ENCODE measurements at regions not wholly inside any gene's neighbourhood (a gene's known extent, or its start where the extent isn't known, plus 50 kb on each side); places are given as distances from the start of the nearest gene placed in this dataset.

- no peaks in the 10 kb centered on the region for H3K27me3 ChIP-seq (ENCODE audit: low read length)
- TF ChIP-seq EZH2phosphoT487 (IDR thresholded peaks at IDR 0.05; ENCODE audit: borderline replicate concordance, low read length) (no peak), CTCF (conservative IDR thresholded peaks at IDR 0.05; ENCODE audit: low read depth, low read length) (no peak), EZH2 (IDR thresholded peaks at IDR 0.05; ENCODE audit: low read length, unreplicated experiment) (no peak)
- intact Hi-C loops (cut with micrococcal nuclease): no loop called here
- no peaks in the 10 kb centered on the region for H3K4me1 ChIP-seq (ENCODE audit: insufficient read depth, low read length)
- no TSS peak for BruUV-seq (replicated peaks)
- H4K20me1 ChIP-seq (ENCODE audit: low read length): no peaks in the 10 kb centered on the region
- no peak overlapping the region for H2AFZ ChIP-seq (ENCODE audit: low read length)
- H3F3A ChIP-seq (ENCODE audit: low read length, unreplicated experiment): no peaks in the 10 kb centered on the region
- H3K4me2 ChIP-seq (ENCODE audit: low read length): no peak overlapping the region
- ATAC-seq: no peak
- DNase-seq: no peak
- no peak overlapping the region for H3K27ac ChIP-seq (ENCODE audit: low read length)
- H3K9me3 ChIP-seq (ENCODE audit: low read length): no peaks in the 10 kb centered on the region
- POLR2A ChIA-PET (ENCODE audit: unreplicated experiment): no interaction called here
- no peaks in the 10 kb centered on the region for H3K9me2 ChIP-seq (replicated peaks; ENCODE audit: low read length)
- no peak overlapping the region for H3K4me3 ChIP-seq (ENCODE audit: low read length)
- CTCF ChIA-PET: no interaction called here
- no peak overlapping the region for H3K9ac ChIP-seq (ENCODE audit: low read length)
- no peaks in the 10 kb centered on the region for H3K36me3 ChIP-seq (ENCODE audit: low read depth, low read length)
- H3K79me2 ChIP-seq (ENCODE audit: low read length): no peaks in the 10 kb centered on the region
Measured at GRCh38 chr6:79394690-79395089, 142.5 kb downstream of the LCA5 start.

- no peak for TF ChIP-seq CTCF (conservative IDR thresholded peaks at IDR 0.05; ENCODE audit: low read depth, low read length)
- no peak for TF ChIP-seq EZH2phosphoT487 (IDR thresholded peaks at IDR 0.05; ENCODE audit: borderline replicate concordance, low read length)
- TF ChIP-seq EZH2 (IDR thresholded peaks at IDR 0.05; ENCODE audit: low read length, unreplicated experiment): no peak
- Histone ChIP-seq H3K9me2 (replicated peaks; ENCODE audit: low read length) (no peaks in the 10 kb centered on the region), H3K4me1 (ENCODE audit: insufficient read depth, low read length) (no peaks in the 10 kb centered on the region), H4K20me1 (ENCODE audit: low read length) (no peaks in the 10 kb centered on the region), H2AFZ (ENCODE audit: low read length) (0 out of 2 replicates have a peak overlapping the region, but pooled peaks have one; percentile 34), H3K4me2 (ENCODE audit: low read length) (no peak overlapping the region), H3K36me3 (ENCODE audit: low read depth, low read length) (no peaks in the 10 kb centered on the region), H3K27me3 (ENCODE audit: low read length) (no peaks in the 10 kb centered on the region), H3K79me2 (ENCODE audit: low read length) (no peaks in the 10 kb centered on the region), H3K9me3 (ENCODE audit: low read length) (no peaks in the 10 kb centered on the region), H3F3A (ENCODE audit: low read length, unreplicated experiment) (no peaks in the 10 kb centered on the region), H3K9ac (ENCODE audit: low read length) (no peak overlapping the region), H3K27ac (ENCODE audit: low read length) (no peak overlapping the region), H3K4me3 (ENCODE audit: low read length) (no peak overlapping the region)
- ChIA-PET CTCF (no interaction called here), POLR2A (ENCODE audit: unreplicated experiment) (no interaction called here)
- DNase-seq (no peak), ATAC-seq (no peak)
- BruUV-seq (replicated peaks): no TSS peak
- intact Hi-C loops (cut with micrococcal nuclease): no loop called here
Measured at GRCh38 chr6:79392094-79392493, 145.1 kb downstream of the LCA5 start.

GRCh38 chr6:79391480-79391879 is 145.8 kb downstream of the LCA5 start:
- intact Hi-C loops (cut with micrococcal nuclease): no loop called here
- ATAC-seq (no peak), DNase-seq (no peak)
- Histone ChIP-seq H3K27me3 (ENCODE audit: low read length) (no peaks in the 10 kb centered on the region), H4K20me1 (ENCODE audit: low read length) (no peaks in the 10 kb centered on the region), H3K4me1 (ENCODE audit: insufficient read depth, low read length) (peaks cover 5% of the 10 kb centered on the region), H3K36me3 (ENCODE audit: low read depth, low read length) (no peaks in the 10 kb centered on the region), H2AFZ (ENCODE audit: low read length) (0 out of 2 replicates have a peak overlapping the region, but pooled peaks have one; percentile 34), H3K27ac (ENCODE audit: low read length) (no peak overlapping the region), H3K9me2 (replicated peaks; ENCODE audit: low read length) (no peaks in the 10 kb centered on the region), H3F3A (ENCODE audit: low read length, unreplicated experiment) (no peaks in the 10 kb centered on the region), H3K4me3 (ENCODE audit: low read length) (no peak overlapping the region), H3K9me3 (ENCODE audit: low read length) (no peaks in the 10 kb centered on the region), H3K9ac (ENCODE audit: low read length) (no peak overlapping the region), H3K79me2 (ENCODE audit: low read length) (no peaks in the 10 kb centered on the region), H3K4me2 (ENCODE audit: low read length) (no peak overlapping the region)
- ChIA-PET CTCF (no interaction called here), POLR2A (ENCODE audit: unreplicated experiment) (no interaction called here)
- TF ChIP-seq CTCF (conservative IDR thresholded peaks at IDR 0.05; ENCODE audit: low read depth, low read length) (no peak), EZH2 (IDR thresholded peaks at IDR 0.05; ENCODE audit: low read length, unreplicated experiment) (no peak), EZH2phosphoT487 (IDR thresholded peaks at IDR 0.05; ENCODE audit: borderline replicate concordance, low read length) (no peak)
- BruUV-seq (replicated peaks): no TSS peak

Data from PC-3 (cell line).